ENCODE measurements at regions not wholly inside any gene's neighbourhood (a gene's known extent, or its start where the extent isn't known, plus 50 kb on each side); places are given as distances from the start of the nearest gene placed in this dataset.

- Histone ChIP-seq H4K5ac (ENCODE audit: low read depth, low read length) (no peak overlapping the region), H3K27me3 (ENCODE audit: control insufficient read depth, insufficient read depth, low read length) (no peaks in the 10 kb centered on the region), H3K4me1 (ENCODE audit: control insufficient read depth, insufficient read depth, low read length) (peaks cover 3% of the 10 kb centered on the region; the same call in 1 of the 2 replicates), H3K27ac (ENCODE audit: insufficient read depth, low read length) (no peak overlapping the region), H2BK15ac (ENCODE audit: low read depth, low read length) (no peak overlapping the region), H2AK9ac (replicated peaks; ENCODE audit: low read depth, low read length, poor library complexity) (no peak overlapping the region), H4K91ac (ENCODE audit: insufficient read depth, low read depth, low read length) (no peak overlapping the region), H2BK120ac (ENCODE audit: low read depth, low read length) (no peak overlapping the region), H2BK5ac (ENCODE audit: low read depth, low read length, poor library complexity, severe bottlenecking) (no peak overlapping the region), H2AK5ac (ENCODE audit: low read depth, low read length) (no peak overlapping the region), H3K4me3 (ENCODE audit: insufficient read depth, low read depth, low read length) (no peak overlapping the region), H3K9ac (ENCODE audit: low read depth, low read length) (no peak overlapping the region), H4K20me1 (ENCODE audit: insufficient read depth, low read length) (peaks cover 72% of the 10 kb centered on the region), H3K4me2 (ENCODE audit: low read depth, low read length) (no peak overlapping the region), H3K9me3 (ENCODE audit: control insufficient read depth, insufficient read depth, low read length) (no peaks in the 10 kb centered on the region), H2AFZ (replicated peaks; ENCODE audit: low read length, poor library complexity) (no peak overlapping the region), H2BK20ac (ENCODE audit: low read depth, low read length) (no peak overlapping the region), H3K14ac (replicated peaks; ENCODE audit: low read depth, low read length) (no peak overlapping the region), H3K23ac (ENCODE audit: low read depth, low read length) (no peak overlapping the region), H3K9me1 (ENCODE audit: insufficient read depth, low read length) (peaks cover 10% of the 10 kb centered on the region; the same call in 1 of the 2 replicates), H4K8ac (ENCODE audit: low read depth in 2 of 2, low read length in 2 of 2) (no peak overlapping the region), H3K4ac (ENCODE audit: low read depth, low read length) (no peak overlapping the region), H3K79me1 (ENCODE audit: low read depth in 1 of 2, low read length in 2 of 2) (peaks cover 26 to 64% of the 10 kb centered on the region in 2 experiments), H3K56ac (ENCODE audit: extremely low read depth, insufficient read depth, low read length) (no peak overlapping the region), H3K36me3 (ENCODE audit: control insufficient read depth, insufficient read depth, low read length) (peaks cover 7% of the 10 kb centered on the region), H3K18ac (ENCODE audit: low read depth, low read length) (no peak overlapping the region)
- ChIA-PET POLR2A (ENCODE audit: unreplicated experiment) (no interaction called here), CTCF (no interaction called here)
- in situ Hi-C loops (cut with MboI; ENCODE audit: low sequenced_read_pairs) = no loop called here
- no TSS peak for BruUV-seq (replicated peaks)
- ATAC-seq (ENCODE audit: low read depth) = no peak
- intact Hi-C loops (cut with micrococcal nuclease) = no loop called here
- TF ChIP-seq POLR2A (IDR thresholded peaks at IDR 0.05; ENCODE audit: low read depth, low read length) = no peak
- no peak for TF ChIP-seq CTCF (conservative IDR thresholded peaks at IDR 0.05; ENCODE audit: low read depth, low read length)
- no peak for TF ChIP-seq SMC3 (IDR thresholded peaks at IDR 0.05; ENCODE audit: low read depth, low read length)
- TF ChIP-seq, protein P1, sequence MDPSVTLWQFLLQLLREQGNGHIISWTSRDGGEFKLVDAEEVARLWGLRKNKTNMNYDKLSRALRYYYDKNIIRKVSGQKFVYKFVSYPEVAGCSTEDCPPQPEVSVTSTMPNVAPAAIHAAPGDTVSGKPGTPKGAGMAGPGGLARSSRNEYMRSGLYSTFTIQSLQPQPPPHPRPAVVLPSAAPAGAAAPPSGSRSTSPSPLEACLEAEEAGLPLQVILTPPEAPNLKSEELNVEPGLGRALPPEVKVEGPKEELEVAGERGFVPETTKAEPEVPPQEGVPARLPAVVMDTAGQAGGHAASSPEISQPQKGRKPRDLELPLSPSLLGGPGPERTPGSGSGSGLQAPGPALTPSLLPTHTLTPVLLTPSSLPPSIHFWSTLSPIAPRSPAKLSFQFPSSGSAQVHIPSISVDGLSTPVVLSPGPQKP (IDR thresholded peaks at IDR 0.05; ENCODE audit: borderline replicate concordance, low read depth, low read length) = no peak
- TF ChIP-seq MAFK (IDR thresholded peaks at IDR 0.05; ENCODE audit: low read depth, low read length) = no peak
- TF ChIP-seq CHD1 (IDR thresholded peaks at IDR 0.05; ENCODE audit: low read depth, low read length) = no peak
- no peak for TF ChIP-seq RAD21 (IDR thresholded peaks at IDR 0.05; ENCODE audit: low read length)
- dilution Hi-C loops (cut with HindIII; ENCODE audit: low sequenced_read_pairs, unreplicated experiment) = no loop called here
- WGBS, 2 experiments (ENCODE audit: extremely low coverage in 2 of 2, insufficient read length in 1 of 2) = 94% methylated on average over 14 of the region's 25 CpGs; no CpG with 5 or more reads in 1 of the 2 experiments
- DNase-seq = no peak
Measured at GRCh38 chr16:85294810-85295508, 182.7 kb upstream of the CIBAR2 start.

All from IMR-90 (cell line).